Neural progenitor cell (in vitro differentiated cells): ENCODE measurements at regions not wholly inside any gene's neighbourhood (a gene's known extent, or its start where the extent isn't known, plus 50 kb on each side); places are given as distances from the start of the nearest gene placed in this dataset.
A peak's percentile ranks its signal among the peaks of the same experiment; 100 is the strongest.

Experiments used
- CTCF ChIP-seq: fragments of 200-600 bp; sonication (generic); IDR thresholded peaks from 2 replicates; pipeline ENCODE4 v1.5.1; 2017; ENCODE audit warnings: antibody characterized with exemption, mild to moderate bottlenecking
- EZH2 ChIP-seq: fragments of 200-600 bp; sonication (generic); IDR thresholded peaks from 2 replicates; pipeline ENCODE4 v1.6.1; 2017; ENCODE audit warnings: antibody characterized with exemption, mild to moderate bottlenecking, moderate library complexity
- EZH2phosphoT487 ChIP-seq: fragments of 200-600 bp; sonication (generic); IDR thresholded peaks from 2 replicates; pipeline ENCODE4 v1.6.1; 2017; ENCODE audit warnings: antibody characterized with exemption

GRCh38 chr2:64859312-64860212, 129.6 kb upstream of the SLC1A4 start:
- TF ChIP-seq CTCF (peak; percentile 13), EZH2phosphoT487 (no peak), EZH2 (peak; percentile 46)
